Liver (tissue), 8 donors: ENCODE measurements at regions not wholly inside any gene's neighbourhood (a gene's known extent, or its start where the extent isn't known, plus 50 kb on each side); places are given as distances from the start of the nearest gene placed in this dataset.

Experiments
- DNase-seq: peaks from one replicate; pipeline ENCODE4 v3.0.0-alpha.2; 2017; ENCODE audit warnings: low spot score
- H3K27ac ChIP-seq, 2 donors: one replicate each; pipeline ENCODE4 v1.7.0; 2013; ENCODE audit warnings: inconsistent platforms in 2 of 2, low read length in 2 of 2, control low read depth in 1 of 2, low read depth in 1 of 2, mild to moderate bottlenecking in 1 of 2
- H3K27me3 ChIP-seq, 4 donors: one replicate each; pipeline versions ENCODE4 v1.6.1 to v1.7.0; 2013; ENCODE audit warnings: low read length in 3 of 4, inconsistent platforms in 1 of 4, mild to moderate bottlenecking in 1 of 4, moderate library complexity in 1 of 4; ENCODE audit not compliant: control insufficient read depth in 4 of 4, insufficient read depth in 4 of 4
- H3K36me3 ChIP-seq, 4 donors: one replicate each; pipeline versions ENCODE4 v1.6.1 to v1.7.0; 2013; ENCODE audit warnings: low read length in 3 of 4, mild to moderate bottlenecking in 3 of 4, low read depth in 1 of 4, moderate library complexity in 1 of 4; ENCODE audit not compliant: control insufficient read depth in 4 of 4, insufficient read depth in 3 of 4
- H3K4me1 ChIP-seq, 4 donors: one replicate each; pipeline versions ENCODE4 v1.6.1 to v1.7.0; 2013; ENCODE audit warnings: low read length in 3 of 4, mild to moderate bottlenecking in 3 of 4, moderate library complexity in 1 of 4; ENCODE audit not compliant: control insufficient read depth in 4 of 4, insufficient read depth in 4 of 4
- H3K4me3 ChIP-seq, 3 donors: one replicate each; pipeline versions ENCODE4 v1.6.1 to v1.7.0; 2013; ENCODE audit warnings: low read length in 3 of 3, control low read depth in 1 of 3, low read depth in 1 of 3, mild to moderate bottlenecking in 1 of 3
- H3K9ac ChIP-seq, 2 donors: one replicate each; pipeline ENCODE4 v1.7.0; 2013; ENCODE audit warnings: low read length in 2 of 2, mild to moderate bottlenecking in 2 of 2, moderate library complexity in 2 of 2, control low read depth in 1 of 2, low read depth in 1 of 2
- H3K9me3 ChIP-seq, 4 donors: one replicate each; pipeline versions ENCODE4 v1.6.1 to v1.7.0; 2013; ENCODE audit warnings: low read length in 3 of 4; ENCODE audit not compliant: control insufficient read depth in 4 of 4
- EGR1 ChIP-seq, 2 donors: IDR thresholded peaks; 2 replicates each; pipeline ENCODE4 v1.6.1; 2016 to 2018; ENCODE audit warnings: antibody characterized with exemption in 2 of 2, low read depth in 2 of 2
- FOXA1 ChIP-seq: IDR thresholded peaks from 2 replicates; pipeline ENCODE4 v1.6.1; 2016; ENCODE audit warnings: antibody characterized with exemption
- FOXA2 ChIP-seq: IDR thresholded peaks from 2 replicates; pipeline ENCODE4 v1.6.1; 2016; ENCODE audit warnings: antibody characterized with exemption
- GABPA ChIP-seq, 2 donors: IDR thresholded peaks in 1 of 2; conservative IDR thresholded peaks in 1 of 2; 2 replicates each; pipeline ENCODE4 v1.6.1; 2016; ENCODE audit warnings: antibody characterized with exemption in 2 of 2, mild to moderate bottlenecking in 1 of 2, moderate library complexity in 1 of 2
- HNF4A ChIP-seq, 2 donors: conservative IDR thresholded peaks; 2 replicates each; pipeline ENCODE4 v1.6.1; 2016; ENCODE audit warnings: antibody characterized with exemption in 2 of 2, mild to moderate bottlenecking in 2 of 2
- HNF4G ChIP-seq: IDR thresholded peaks from 2 replicates; pipeline ENCODE4 v1.6.1; 2016; ENCODE audit warnings: antibody characterized with exemption
- NR2F2 ChIP-seq: IDR thresholded peaks from 2 replicates; pipeline ENCODE4 v1.6.1; 2016; ENCODE audit warnings: antibody characterized with exemption
- RAD21 ChIP-seq, 2 donors: IDR thresholded peaks; 2 replicates each; pipeline ENCODE4 v1.6.1; 2016; ENCODE audit warnings: antibody characterized with exemption in 2 of 2, mild to moderate bottlenecking in 2 of 2
- REST ChIP-seq: IDR thresholded peaks from 2 replicates; pipeline ENCODE4 v1.6.1; 2016; ENCODE audit warnings: antibody characterized with exemption, mild to moderate bottlenecking
- RXRA ChIP-seq, 2 donors: IDR thresholded peaks; 2 replicates each; pipeline ENCODE4 v1.6.1; 2017 to 2018; ENCODE audit warnings: antibody characterized with exemption in 2 of 2, mild to moderate bottlenecking in 1 of 2
- SP1 ChIP-seq: IDR thresholded peaks from 2 replicates; pipeline ENCODE4 v1.6.1; 2018; ENCODE audit warnings: antibody characterized with exemption, mild to moderate bottlenecking
- TAF1 ChIP-seq: conservative IDR thresholded peaks from 2 replicates; pipeline ENCODE4 v1.6.1; 2016; ENCODE audit warnings: antibody characterized with exemption, mild to moderate bottlenecking
- YY1 ChIP-seq: IDR thresholded peaks from 2 replicates; pipeline ENCODE4 v1.6.1; 2016; ENCODE audit warnings: antibody characterized with exemption, mild to moderate bottlenecking
- ZBTB33 ChIP-seq: IDR thresholded peaks from 2 replicates; pipeline ENCODE4 v1.6.1; 2016; ENCODE audit warnings: antibody characterized with exemption
- WGBS: extraction: QIAGEN DNeasy Blood & Tissue Kit; methylation state at CpG from one replicate; pipeline ENCODE4 v1.1.7; 2013; 5-methylcytosine and 5-hydroxymethylcytosine counted together
- TF ChIP-seq, protein P1 (sequence below): fragments of 150-350 bp; IDR thresholded peaks from 2 replicates; pipeline ENCODE4 v1.5.1; 2017; ENCODE audit warnings: improper control_type of control experiment, low read depth, low read length; ENCODE audit not compliant: missing input control
- TF ChIP-seq, protein P2 (sequence below): IDR thresholded peaks from 2 replicates; pipeline ENCODE4 v1.6.1; 2016; ENCODE audit warnings: antibody characterized with exemption
- TF ChIP-seq, protein P3 (sequence below): IDR thresholded peaks from 2 replicates; pipeline ENCODE4 v1.6.1; 2016; ENCODE audit warnings: antibody characterized with exemption
- donor health status: healthy.
- donor health status: healthy.
- donor health status: healthy.
- donor health status: healthy.
- donor health status: healthy.

DNA sequence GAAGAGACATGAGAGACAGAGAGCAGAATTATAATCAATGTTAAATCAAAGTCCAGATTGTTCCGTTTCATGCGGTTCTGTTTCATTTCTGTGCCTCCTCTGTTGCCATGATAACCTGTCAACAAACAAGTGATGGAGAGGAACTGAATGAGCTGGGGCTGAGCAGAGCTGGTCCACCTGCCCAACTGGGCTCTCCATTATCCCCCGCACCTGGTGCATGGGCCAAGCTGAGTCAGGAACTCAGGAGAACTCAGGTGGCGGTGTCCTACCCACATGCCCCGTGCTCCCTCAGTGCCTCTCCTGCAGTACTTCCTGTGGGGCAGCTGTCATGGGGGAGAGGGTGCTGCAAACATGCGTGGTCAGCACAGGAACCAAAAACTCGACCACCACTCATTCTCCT, 178.8 kb downstream of the TTC32 start:
- DNase-seq = no peak
- Histone ChIP-seq H3K27me3 (no peaks in the 10 kb centered on the region), H3K4me1 (no peaks in the 10 kb centered on the region), H3K9me3 (no peaks in the 10 kb centered on the region), H3K27ac (no peak overlapping the region), H3K4me3 (no peak overlapping the region), H3K36me3 (no peaks in the 10 kb centered on the region), H3K9ac (no peak overlapping the region)
- WGBS = 72% methylated on average over 7 of the region's 7 CpGs
- TF ChIP-seq, protein P1, sequence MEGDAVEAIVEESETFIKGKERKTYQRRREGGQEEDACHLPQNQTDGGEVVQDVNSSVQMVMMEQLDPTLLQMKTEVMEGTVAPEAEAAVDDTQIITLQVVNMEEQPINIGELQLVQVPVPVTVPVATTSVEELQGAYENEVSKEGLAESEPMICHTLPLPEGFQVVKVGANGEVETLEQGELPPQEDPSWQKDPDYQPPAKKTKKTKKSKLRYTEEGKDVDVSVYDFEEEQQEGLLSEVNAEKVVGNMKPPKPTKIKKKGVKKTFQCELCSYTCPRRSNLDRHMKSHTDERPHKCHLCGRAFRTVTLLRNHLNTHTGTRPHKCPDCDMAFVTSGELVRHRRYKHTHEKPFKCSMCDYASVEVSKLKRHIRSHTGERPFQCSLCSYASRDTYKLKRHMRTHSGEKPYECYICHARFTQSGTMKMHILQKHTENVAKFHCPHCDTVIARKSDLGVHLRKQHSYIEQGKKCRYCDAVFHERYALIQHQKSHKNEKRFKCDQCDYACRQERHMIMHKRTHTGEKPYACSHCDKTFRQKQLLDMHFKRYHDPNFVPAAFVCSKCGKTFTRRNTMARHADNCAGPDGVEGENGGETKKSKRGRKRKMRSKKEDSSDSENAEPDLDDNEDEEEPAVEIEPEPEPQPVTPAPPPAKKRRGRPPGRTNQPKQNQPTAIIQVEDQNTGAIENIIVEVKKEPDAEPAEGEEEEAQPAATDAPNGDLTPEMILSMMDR = no peak
- TF ChIP-seq EGR1 (IDR thresholded peaks at IDR 0.05; ENCODE audit: low read depth in 2 of 2) (no peak), TAF1 (no peak), FOXA1 (no peak), HNF4A (conservative IDR thresholded peaks at IDR 0.05) (no peak), RXRA (IDR thresholded peaks at IDR 0.05) (no peak), RAD21 (IDR thresholded peaks at IDR 0.05) (no peak), HNF4G (no peak), YY1 (no peak)
- TF ChIP-seq, protein P2, sequence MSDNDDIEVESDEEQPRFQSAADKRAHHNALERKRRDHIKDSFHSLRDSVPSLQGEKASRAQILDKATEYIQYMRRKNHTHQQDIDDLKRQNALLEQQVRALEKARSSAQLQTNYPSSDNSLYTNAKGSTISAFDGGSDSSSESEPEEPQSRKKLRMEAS = no peak
- TF ChIP-seq, protein P3, sequence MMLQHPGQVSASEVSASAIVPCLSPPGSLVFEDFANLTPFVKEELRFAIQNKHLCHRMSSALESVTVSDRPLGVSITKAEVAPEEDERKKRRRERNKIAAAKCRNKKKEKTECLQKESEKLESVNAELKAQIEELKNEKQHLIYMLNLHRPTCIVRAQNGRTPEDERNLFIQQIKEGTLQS = no peak

DNA sequence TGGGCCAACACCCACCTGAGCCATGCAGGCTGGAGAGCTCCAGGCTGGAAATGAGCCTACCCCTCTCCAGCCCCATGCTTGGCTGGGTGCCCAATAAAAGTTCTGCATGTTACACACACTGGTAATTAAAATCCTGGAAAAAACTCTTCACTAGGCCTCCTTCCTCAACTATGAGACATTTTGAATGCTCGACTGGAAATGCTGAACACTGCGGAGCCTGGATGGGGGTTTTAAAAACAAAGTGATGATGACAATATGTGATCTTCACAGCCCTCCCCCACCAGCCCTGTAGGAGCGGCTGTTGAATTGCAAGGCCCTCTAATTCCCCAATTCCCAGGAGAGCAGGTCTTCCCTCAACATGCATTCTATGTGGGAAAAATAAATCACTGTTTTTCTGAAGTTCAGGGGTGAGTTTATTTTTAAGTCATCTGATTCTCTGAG, 179.2 kb downstream of the TTC32 start:
- Histone ChIP-seq H3K27me3 (no peaks in the 10 kb centered on the region), H3K36me3 (no peaks in the 10 kb centered on the region), H3K4me3 (no peak overlapping the region), H3K4me1 (no peaks in the 10 kb centered on the region), H3K9me3 (no peaks in the 10 kb centered on the region), H3K27ac (no peak overlapping the region), H3K9ac (no peak overlapping the region)
- DNase-seq = no peak
- WGBS = 92% methylated on average over 3 of the region's 3 CpGs
- no peak for TF ChIP-seq ZBTB33
- TF ChIP-seq GABPA (IDR thresholded peaks at IDR 0.05 in 1 of 2, conservative IDR thresholded peaks at IDR 0.05 in 1 of 2) = no peak
- no peak for TF ChIP-seq RAD21 (IDR thresholded peaks at IDR 0.05)
- TF ChIP-seq EGR1 (IDR thresholded peaks at IDR 0.05; ENCODE audit: low read depth in 2 of 2) = no peak
- TF ChIP-seq, protein P1 = no peak
- no peak for TF ChIP-seq TAF1
- TF ChIP-seq RXRA (IDR thresholded peaks at IDR 0.05) = no peak
- TF ChIP-seq HNF4A (conservative IDR thresholded peaks at IDR 0.05) = no peak
- no peak for TF ChIP-seq REST
- no peak for TF ChIP-seq SP1
- TF ChIP-seq, protein P3 = no peak
- TF ChIP-seq, protein P2 = no peak
- TF ChIP-seq NR2F2 = no peak
- TF ChIP-seq FOXA2 = no peak
